Hindlimb muscle (tissue), 1 donor: ENCODE measurements at regions not wholly inside any gene's neighbourhood (a gene's known extent, or its start where the extent isn't known, plus 50 kb on each side); places are given as distances from the start of the nearest gene placed in this dataset.
"Not testable (repeated sequence)": the region's sequence is repeated elsewhere in the genome, so short reads cannot be mapped to it uniquely, and the experiment has no call there.

ENCODE experiments used
- DNase-seq: peaks from one replicate; pipeline ENCODE4 v3.0.0-alpha.2; 2013

DNA sequence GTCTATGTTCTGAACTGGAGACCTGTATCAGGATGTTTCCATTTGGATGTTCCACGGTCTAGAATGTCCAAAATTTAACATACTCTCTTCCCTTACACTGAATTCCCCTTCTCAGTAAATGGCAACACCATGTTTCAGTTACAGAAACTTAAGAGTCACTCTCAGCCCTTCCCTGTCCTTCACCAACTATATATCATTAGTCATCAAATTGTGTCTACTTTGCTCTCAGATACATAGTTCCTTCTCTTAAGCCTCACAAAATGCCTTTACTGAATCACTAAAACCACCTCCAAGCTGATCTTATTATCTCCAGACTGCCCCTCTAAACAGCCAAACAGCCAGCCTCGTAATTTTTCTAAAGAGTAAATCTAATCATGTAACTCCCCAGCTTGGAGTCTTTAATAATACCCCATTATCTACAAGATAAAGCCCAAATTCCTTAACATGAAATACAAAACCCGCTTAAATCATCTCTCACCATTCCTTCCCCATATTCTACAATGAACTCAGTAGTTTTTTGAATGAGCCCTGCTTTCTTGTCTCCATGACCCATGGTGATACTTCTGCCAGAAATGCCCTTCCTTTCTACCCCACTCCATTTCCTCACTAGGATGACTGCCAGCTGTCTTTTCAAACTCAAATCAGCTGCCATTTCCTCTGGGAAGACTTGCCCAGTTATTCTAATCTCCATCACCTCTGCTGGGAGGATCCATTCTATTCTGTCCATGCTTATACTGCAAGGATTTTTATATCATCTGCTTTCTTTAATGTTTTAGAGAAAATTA, 102.7 kb upstream of the ARHGAP42 start:
- DNase-seq = no peak

DNA sequence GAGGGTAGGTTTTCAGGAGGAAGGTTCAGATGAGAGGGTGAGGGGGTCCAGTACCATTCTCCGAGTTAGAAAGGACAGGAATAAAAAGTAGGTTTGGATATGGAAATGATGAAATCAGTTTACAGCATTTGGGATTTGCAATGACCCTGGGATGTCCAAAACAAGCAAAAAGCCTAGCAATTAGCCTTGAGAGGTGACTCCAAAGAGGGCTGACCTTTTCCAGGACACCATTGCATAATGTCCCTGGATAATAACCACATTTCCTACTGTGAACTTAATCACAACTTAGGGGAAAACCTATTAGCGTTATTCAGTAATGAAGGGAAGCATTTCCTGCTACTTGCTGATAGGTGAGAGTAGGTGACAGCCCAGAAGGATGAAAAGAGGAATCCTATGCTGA, 101.4 kb upstream of the ARHGAP42 start:
- no peak for DNase-seq

DNA sequence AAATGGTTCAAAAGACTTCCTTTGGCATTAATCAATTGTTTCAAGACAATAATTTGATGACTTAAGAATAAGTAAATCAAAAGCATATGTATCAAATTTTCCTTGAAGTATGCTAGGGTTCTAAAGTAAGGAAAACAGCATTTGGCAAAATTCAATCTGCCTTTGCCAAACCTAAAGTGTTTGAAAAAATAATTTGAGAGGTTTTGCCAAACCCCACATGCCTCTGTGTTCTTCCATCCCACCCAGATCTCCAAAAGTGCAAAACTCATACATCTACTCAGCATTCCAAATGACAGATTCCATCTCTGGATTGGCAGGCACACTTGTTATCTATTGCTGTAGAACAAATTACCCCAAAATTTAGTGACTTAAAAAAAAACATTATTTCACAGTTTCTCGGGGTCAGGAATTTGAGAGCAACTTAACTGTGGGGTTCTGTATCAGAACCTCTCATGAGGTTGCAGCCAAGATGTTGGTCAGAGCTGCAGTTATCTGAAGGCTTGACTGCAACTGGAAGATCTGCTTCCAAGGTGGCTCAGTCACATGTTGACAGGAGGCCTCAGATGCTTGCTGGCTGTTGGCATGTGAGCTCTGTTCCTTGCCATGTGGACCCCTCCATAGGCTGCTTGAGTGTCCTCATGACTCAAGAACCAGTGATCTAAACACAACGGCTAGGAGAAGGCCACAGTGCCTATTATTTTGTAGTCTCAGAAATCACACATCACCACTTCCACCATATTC, 100.6 kb upstream of the ARHGAP42 start:
- no peak for DNase-seq

DNA sequence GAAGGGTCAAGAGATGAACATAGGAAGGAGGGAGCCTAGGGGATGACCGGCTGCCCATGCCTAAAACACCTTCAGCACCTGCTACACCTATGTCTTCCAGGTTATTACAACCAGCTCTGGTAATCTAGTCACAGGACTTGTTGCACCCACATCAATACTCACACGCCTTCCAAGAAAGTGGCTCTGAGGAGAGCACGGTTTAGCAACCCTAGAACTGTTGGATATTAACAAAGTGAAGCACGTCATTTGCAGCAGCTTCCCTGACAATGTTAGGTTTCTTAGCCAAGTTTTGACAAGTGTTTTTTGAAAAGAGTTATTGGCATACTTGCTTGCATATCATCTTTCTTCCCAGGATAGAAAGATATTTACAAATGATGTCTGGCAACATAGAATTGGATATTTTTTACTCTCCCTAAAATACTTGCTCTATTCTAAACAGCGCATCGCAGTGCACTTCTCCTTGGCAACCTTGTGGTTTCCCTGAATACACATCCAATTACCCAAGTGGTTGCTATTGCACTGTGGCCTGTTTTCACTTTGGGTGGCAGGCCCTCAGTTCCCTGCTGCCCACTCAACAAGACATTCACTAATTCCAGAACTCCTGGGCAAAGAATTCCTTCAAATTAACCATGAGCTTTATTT, 94.3 kb upstream of the ARHGAP42 start:
- no peak for DNase-seq

DNA sequence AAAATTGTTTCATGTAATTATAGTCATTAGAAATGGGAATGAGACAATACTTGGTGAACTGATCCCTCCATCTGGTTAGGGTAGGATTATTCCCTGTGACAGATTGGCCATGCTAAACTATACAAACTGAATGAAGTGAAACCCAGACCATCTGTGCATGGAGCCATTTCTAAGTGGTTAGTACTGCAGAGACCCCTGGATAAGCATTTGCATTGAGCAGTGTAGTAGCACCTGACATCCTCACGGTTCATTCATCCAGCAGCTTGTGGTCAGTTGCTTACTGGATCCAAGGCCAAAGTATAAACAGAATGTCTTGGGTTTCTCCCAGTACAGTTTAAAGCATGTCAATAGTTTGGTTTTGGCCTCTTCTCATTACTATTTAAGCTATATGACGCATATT, 93.8 kb upstream of the ARHGAP42 start:
- no peak for DNase-seq

DNA sequence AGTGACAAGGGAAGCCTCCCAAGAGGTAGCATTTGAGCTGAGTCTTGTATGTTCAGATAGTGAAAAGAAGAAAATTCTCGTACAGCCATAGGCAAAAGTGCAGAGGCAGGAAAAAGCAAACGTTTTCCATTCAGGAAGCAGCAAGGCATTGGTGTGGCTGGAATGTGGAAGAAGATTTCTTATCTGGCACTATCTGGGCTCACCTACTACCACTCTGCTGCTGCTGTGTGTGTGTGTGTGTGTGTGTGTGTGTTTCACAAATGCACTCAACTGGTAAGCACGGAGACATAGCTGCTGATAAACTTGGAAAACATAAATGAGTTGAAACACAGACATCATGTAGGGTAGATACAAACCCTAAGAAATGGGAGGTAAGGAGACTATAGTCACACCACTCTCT, 92.8 kb upstream of the ARHGAP42 start:
- no peak for DNase-seq

DNA sequence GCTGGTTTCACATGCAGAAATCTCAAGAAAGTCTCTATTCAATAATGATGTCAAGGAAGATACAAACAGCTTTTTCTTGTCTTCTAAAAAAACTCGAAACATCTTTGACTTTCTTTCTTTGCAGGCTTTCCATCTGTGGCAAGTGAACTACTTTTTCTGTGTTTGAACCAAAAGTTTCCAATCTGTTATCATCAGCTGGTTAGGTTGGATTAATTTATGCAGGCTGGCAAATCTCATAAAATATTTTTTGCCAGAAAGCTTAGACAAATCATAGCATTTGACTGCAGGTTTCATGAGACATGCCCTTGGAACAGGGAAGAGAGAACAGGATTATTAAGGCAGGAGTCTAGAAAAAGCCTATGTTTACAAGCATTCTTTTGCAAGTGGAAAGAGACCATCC, 86.1 kb upstream of the ARHGAP42 start:
- DNase-seq = no peak

DNA sequence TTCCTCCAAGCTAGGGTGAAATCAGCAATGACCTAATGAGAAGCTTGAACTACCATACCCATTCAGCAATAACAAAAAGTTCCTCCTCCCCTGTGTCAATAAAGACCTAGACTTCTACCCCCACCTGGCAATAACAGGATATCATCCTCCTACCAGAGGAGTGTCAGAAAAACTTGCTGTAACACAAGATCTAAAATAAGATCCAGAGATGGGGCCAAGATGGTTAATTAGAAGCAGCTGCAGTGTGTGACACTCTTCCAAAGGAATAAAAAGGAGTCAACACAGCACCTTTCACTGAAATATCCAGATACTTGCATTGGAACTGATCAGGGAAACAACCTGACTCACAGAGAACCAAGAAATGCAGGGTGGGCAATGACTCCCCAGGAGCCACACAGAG, 84.4 kb upstream of the ARHGAP42 start:
- DNase-seq = no peak

DNA sequence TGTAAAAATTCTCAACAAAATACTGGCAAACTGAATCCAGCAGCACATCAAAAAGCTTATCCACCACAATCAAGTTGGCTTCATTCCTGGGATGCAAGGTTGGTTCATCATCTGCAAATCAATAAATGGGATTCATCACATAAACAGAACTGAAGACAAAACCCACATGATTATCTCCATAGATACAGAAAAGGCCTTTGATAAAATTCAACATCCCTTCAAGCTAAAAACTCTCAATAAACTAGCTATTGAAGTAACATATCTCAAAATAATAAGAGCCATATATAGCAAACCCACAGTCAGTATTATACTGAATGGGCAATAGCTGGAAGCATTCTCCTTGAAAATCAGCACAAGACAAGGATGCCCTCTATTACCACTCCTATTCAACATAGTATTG, 79.3 kb upstream of the ARHGAP42 start:
- not testable (repeated sequence) for DNase-seq

DNA sequence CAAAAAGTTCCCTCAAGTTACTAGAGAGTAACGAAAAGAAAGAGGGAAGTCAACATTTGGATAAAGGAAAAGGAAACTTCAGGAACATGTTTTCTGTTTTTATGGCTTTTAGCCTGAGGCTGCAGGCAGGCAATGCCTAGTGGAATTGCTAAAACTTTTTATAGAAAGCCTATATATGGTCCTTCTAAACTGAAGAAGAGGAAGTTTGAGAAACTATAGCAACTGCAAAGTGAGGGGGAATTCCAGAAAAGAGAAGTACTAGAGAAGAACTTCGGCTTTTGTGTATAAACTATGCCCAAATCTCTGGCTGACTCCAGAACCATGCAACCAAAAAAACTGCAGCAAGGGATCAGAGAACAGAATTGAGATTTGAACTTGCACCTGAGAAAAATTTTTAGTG, 74.3 kb upstream of the ARHGAP42 start:
- no peak for DNase-seq

DNA sequence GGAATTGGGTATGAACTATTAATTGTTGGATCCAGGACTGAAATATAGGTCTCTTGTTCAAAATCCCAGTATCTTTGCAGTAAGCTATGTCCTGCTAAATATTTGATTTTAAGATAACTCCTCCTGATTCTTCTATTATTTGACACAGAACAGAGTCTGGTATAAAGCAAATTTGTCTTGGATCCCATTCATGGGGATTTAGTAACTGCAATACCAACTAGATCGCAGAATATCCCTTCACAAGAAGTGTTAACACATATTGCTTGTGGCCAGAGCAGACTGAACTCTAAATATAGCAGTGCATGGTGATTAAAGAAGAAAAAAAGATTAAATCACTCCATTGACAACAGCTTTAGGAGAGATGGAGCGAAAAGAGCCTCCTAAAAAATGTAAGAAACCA, 68.2 kb upstream of the ARHGAP42 start:
- DNase-seq = no peak

DNA sequence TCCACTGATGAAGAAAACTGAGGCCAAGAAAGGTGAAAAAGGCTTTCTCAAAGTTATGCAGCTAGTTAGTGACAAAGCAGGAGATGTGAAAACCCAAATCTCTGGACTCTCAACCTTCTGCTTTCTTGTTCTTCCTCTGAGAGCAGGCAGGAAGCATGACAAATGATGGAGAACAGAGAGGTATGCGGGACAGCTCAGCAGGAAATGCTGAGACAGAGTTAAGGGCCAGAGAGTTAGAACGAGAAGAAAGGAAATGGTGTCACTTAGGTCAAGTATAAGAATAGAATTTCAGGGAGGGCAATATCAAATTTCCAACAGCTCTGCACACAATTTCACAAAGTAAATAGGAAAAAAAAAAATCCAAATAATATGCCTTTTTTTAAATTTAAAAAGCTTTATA, 67.6 kb upstream of the ARHGAP42 start:
- no peak for DNase-seq

DNA sequence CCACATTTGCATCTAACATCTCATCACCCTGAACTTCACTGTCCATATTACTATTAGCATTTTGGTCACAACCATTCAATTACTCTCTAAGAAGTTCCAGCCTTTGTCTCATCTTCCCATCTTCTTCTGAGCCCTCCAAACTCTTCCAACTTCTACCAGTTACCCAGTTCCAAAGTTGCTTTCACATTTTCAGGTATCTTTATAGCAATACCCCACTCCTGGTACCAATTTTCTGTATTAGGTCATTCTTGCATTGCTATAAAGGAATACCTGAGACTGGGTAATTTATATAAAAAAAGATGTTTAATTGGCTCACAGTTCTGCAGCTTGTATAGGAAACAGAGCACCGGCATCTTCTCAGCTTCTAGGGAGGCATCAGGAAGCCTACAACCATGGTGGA, 64.7 kb upstream of the ARHGAP42 start:
- no peak for DNase-seq

DNA sequence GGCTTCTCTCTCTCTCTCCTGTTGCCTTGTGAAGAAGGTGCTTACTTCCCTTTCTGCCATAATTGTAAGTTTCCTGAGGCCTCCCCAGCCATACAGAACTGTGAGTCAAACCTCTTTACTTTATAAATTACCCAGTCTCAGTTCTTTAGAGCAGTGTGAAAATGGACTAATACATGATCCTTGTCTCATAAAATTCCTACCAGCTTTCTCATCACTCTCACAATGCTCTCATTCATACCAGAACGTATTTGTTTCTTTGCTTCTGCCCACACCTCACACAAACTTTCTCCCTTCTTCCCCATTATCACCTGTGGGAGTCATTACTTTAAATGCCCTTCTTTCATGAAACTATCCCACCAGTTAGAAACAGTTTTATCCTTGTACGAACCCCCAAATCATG, 62.7 kb upstream of the ARHGAP42 start:
- DNase-seq = no peak

DNA sequence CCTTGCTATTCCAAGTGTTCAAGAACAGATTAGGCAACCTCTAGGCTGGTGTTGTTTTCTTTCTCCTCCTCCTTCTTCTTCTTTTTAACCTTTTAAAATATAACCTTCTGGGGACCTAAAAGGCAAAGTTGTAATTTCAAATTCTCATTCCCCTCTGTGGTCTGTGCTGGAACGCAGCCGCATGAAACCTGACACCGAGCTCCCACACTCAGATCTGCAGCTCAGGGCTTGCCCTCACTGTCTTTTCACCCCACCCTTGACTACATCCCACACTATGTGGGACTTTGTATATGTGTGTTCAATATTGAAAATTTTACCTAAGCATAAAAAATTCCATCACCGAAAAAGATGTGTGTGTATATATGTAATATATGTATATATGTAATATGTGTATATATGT, 62.0 kb upstream of the ARHGAP42 start:
- DNase-seq = no peak

DNA sequence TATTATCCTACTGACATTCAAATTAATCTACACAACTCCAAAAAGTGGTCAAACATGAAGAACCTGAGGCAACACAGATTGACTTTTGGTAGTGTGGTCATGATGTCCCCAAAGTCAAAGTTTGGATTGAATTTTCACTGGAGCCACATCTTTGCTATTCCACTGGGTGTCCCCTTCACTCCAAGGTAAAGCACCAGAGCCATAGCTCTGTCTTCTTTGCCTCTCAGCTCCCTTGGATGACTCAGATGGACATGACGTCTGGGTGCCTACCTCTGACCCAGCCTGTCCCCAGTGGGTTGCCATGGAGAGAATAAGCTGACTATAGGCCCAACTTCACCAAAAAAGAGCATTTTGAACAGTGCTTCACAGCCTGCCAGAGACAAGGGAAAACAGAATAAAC, 57.4 kb upstream of the ARHGAP42 start:
- DNase-seq = no peak

DNA sequence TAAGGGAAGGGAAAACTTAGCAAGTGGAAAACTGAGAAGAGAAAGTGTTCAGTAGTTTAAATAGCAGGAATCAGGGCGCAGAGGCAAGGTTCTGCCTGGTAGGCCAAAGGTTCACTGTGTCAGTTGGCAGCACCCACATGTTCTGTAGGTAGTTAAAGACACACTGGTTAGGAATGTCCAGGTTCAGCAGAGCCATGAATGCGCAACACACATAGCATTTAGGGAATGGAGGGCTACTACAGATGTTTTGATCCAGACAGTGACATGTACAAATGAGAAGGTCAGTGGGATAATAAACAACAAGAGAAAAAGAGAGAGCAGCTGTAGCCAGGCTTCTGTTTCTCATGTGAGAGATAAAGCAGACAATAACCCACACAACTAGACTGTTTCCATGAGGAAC, 56.2 kb upstream of the ARHGAP42 start:
- DNase-seq = no peak

DNA sequence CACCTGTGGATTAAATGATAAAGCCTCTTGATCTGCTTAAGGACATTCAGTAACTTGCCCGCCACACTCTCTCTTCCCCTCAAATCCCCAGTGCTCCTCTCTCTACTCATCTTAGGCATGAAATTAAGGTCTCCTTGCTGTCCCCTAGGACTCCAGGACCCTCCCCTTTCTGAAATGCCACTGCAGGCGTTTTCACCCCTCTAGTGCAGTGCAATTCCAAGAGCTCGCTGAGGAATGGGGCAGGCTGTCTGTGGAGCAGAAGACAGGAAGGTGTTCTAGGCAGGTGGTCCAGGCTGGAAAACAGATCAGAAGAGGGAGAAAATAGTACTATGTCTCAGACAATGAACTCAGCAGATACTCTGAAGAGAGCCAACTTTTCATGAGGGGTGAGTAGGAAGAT, 55.8 kb upstream of the ARHGAP42 start:
- no peak for DNase-seq

DNA sequence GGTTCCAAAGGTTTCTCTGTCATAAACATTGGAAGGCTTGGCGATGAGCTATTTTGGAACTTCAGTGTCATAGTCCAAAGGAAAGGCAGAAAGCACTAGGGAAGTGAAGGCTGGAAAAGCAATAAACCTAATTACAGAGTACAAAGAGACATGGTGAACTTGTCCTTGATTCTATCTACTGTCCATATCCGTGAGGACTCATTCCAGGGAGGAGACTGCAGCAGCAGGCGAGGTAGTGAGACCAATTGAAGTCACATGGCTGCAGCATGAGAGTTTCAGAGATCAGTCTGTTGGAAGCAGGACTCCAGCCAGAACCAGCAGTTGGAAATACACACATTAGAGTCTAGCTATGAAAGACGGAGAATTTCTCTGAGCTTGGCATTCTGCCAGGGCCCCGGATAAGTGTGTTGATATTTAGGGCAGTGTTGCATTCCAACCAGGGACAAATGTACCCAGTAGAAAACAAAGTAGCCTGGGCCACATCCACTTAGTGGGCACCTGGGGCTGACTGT, 54.1 kb upstream of the ARHGAP42 start:
- DNase-seq = peak; percentile 45

DNA sequence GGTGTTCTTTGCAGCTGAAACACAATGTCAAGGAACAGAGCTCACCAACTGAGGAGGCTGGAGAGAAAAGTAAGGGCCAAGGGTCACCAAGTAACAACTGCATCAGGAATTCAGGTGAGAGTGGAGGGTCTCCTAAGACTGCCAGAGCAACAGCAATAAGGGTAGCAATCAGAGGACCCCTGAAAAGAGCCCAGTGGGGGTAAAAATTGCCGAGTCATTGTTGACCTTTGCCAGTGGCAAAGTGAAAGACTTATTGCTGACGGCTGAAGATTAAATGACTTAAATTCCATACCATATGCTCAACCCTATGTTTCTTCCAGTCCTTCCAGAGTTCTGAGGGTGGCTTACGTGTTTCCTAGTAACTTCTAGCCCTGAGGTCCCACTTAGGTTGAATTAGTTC, 51.9 kb upstream of the ARHGAP42 start:
- DNase-seq = no peak

DNA sequence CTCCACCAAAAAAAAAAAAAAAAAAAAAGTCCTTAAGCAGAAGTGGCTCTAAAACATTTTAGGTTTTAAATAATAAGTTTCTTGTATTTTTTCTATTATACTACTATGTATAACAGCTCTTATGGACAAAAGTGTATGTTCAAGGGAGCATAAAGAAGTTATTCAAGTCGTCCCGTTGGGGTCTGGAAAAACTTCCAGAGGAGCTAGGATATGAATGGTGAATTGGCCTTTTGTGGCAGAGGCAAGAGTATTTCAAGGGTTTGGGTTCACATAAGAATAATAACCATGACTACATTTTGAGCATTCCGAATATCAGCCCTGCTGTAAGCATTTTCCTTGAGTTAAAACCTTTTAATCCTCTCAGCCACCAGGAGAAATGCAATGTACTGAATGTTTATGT, 50.6 kb upstream of the ARHGAP42 start:
- DNase-seq = no peak
